ENCODE measurements at regions not wholly inside any gene's neighbourhood (a gene's known extent, or its start where the extent isn't known, plus 50 kb on each side); places are given as distances from the start of the nearest gene placed in this dataset.
"Not testable (repeated sequence)": the region's sequence is repeated elsewhere in the genome, so short reads cannot be mapped to it uniquely, and the experiment has no call there.

DNA sequence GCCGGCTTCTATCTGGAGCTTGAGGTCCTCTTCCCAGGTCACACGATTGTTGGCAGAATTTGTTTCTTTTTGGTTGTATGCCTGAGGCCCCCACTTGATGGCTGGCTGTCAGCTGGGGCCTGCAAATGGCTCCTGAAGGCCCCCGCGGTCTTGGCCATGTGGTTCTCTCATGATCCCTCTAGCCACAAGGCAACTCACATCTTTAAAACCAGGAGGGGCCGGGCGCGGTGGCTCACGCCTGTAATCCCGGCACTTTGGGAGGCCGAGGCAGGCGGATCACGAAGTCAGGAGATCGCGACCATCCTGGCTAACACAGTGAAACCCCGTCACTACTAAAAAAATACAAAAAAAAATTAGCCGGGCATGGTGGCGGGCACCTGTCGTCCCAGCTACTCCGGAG, 443.6 kb downstream of the DOK5 start:
- not testable (repeated sequence) for DNase-seq

DNA sequence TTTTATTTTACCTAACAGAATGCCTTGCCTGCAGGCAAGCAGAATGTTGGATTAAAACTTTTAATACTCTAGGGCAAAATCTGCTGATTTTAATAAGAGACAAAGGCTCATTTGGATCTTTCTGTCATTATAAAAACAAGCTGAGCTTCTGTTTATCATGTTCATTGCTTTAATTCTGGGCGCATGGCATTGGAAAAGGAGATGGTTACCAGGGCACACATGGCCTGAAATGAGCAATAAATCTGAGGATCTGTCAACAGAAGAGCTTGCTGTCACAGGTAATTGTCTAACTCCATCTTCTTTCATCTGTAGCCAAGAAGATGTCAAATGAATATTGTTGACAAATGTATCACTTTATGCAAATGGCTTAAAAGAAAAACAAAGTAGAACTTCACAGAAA, 439.6 kb downstream of the DOK5 start:
- no peak for DNase-seq

DNA sequence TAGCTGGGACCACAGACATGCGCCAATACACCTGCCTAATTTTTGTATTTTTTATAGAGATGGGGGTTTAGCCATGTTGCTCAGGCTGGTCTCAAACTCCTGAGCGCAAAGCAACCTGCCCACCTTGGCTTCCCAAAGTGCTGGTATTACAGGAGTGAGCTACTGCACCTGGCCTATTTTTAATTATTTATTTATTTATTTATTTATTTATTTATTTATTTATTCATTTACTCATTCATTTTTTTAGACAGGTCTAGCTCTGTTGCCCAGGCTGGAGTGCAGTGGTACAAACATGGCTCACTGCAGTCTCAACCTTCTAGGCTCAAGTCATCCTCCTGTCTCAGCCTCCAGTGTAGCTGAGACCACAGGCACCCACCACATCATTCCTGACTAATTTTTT, 434.3 kb downstream of the DOK5 start:
- DNase-seq: no peak

DNA sequence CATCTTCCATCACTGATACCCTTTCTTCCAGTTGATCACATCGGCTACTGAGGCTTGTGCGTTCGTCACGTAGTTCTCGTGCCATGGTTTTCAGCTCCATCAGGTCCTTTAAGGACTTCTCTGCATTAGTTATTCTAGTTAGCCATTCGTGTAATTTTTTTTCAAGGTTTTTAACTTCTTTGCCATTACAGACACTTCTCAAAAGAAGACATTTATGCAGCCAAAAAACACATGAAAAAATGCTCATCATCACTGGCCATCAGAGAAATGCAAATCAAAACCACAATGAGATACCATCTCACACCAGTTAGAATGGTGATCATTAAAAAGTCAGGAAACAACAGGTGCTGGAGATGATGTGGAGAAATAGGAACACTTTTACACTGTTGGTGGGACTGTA, 430.7 kb downstream of the DOK5 start:
- not testable (repeated sequence) for DNase-seq

DNA sequence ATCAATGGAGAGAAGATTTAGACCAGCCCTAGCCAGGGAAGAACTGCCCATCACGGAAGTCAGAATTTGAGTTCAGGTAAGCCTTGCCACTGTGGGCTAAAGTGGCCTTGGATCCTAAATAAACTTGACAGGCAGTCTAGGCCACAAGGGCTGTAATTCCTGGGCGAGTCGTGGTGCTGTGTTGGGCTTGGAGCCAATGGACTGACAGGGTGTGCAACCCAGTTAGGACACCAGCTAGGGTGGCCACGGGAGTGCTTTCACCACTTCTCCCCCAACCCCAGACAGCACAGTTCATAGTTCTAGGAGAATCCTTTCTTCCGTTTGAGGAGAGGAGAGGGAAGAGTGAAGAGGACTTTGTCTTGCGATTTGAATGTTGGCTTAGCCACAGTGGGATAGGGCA, 422.4 kb downstream of the DOK5 start:
- DNase-seq: no peak

DNA sequence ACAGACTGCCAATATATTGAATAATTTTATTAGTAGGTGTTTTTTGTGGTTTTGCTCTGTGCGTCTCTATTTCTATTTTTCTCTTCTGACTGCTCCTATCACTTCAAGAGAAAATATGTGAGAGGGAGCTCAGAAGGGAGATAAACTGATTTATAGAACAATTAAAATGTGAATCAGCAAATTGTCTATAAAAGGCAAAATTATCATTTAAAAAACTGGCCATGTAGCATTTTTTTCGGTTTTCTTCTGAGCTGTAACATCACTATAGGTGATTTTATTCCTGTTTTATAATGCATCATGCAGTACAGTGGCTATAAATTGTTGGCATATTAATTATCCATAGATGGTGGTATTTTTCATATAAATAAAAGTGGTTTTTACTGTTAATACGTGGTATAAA, 416.5 kb downstream of the DOK5 start:
- no peak for DNase-seq

DNA sequence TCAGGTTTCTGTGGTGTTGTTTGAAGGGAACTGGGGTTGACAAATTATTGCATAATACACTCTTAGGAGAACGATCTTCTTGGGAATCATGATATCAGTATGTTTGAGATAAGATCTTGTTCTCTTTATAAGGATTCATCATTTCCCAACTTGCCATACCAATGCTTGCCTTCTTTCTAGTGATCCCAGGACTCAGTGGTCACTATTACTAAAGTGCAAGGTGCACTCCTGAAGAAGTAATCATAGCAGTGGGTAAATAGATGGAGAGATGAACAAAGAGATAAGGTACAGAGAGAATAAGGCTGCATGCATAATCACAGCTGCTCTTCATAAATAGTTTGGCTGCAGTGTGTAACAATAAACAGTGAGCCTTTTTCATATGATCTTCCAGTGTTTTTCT, 404.0 kb downstream of the DOK5 start:
- DNase-seq: no peak

DNA sequence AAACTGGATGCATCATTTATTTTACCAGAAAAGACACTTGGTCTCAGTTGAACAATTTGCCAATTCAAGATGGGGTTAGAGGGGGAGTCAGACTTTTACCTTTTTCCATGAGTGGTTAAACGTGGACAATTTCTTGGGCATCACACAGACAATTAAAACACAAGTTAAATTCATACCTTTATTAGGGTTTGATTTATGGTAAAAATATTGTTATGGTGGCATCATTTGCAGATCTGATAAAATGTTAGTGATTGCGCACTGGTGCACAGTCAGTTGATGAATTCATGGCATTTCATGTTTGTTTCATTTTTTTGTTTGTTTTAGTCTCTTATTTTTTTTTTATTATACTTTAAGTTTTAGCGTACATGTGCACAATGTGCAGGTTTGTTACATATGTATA, 399.9 kb downstream of the DOK5 start:
- no peak for DNase-seq

DNA sequence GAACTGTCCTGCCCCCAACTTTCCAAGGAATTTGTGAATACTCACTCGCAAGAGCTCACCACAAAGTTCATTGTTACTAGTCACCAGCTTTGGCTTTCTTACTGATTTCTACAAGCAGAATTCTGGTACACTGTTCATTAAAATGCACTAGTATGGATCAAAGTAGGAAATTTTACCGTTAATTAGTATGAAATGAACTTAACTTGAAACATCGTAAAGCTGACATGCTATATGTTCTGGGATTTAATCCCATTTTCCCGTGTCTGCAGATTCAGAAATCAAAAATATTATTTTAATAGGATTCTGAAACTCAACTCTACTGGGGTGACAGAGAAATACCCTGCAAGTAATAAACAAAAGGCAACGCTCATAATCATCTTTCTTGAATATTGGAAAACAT, 399.3 kb downstream of the DOK5 start:
- no peak for DNase-seq

DNA sequence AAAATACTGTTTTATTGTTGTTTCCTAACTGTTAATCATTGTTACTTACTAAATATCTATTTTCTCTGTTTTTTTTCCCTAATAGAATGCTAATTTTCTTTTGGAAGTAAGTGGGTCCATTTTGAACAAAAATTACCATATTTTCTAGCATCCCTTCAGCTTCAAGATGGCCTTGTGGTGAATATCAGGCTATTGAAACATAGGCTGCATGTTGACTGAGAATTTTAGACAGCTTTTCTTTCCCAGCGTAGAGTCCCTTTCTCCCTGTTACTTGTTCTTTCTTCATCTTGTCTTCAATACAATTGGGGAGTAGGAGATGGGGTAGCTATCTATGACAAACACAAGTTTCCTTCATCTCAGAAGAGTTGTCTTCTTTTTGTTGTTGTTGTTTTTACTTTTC, 397.0 kb downstream of the DOK5 start:
- no peak for DNase-seq

DNA sequence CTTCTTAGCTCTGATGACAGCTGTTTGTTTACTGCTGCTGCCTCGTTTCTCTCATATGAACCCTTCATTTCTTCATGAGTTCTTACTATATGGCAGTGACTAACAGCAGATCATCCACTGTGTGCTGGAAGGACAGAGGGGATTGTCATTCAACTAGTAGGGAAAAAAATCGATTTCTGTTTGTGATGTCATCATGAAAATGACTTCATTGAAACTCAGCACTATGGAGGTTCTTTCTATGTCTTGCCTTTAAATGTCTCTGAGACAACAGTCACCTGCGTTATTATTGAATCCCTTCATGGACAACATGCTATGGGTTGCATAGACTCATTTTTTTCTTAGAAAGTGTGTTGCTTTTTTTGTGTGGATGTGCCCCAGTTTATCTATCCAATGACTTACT, 394.4 kb downstream of the DOK5 start:
- no peak for DNase-seq

DNA sequence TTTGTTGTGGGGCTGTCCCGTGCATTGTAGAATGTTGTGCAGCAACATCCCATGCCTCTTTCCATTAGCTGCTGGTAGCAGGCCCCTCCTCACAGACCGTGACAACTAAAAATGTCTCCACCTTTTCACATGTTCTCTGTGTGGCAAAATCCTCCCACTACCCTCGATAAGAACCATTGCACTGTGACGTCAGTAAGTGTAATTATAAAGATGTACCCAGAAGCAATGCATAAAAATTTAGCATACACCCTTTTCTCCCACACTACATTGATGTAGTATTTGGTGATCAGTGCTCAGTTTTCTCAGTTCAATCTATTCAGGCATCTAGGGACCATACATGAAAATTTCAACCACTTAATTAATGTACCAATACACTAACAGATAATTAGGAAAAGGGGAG, 389.9 kb downstream of the DOK5 start:
- DNase-seq: no peak

DNA sequence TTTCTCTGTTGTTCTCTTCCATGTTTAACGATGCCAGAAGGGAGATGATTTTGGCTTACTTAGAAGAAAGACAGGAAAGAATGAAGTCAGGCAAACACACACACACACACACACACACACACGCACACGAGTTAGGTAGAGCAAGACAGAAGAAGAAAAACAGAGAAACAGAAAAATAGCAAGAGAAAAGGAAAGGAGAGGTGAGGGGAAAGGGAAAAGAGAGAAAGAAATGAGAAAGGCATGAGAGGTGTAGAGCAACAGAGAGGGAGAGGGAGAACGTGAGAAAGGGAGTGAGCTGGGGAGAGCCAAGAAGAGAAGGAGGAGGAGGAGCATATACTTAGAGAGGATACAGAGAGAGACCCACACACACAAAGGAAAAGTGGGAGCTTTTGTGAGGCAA, 385.3 kb downstream of the DOK5 start:
- DNase-seq: no peak

DNA sequence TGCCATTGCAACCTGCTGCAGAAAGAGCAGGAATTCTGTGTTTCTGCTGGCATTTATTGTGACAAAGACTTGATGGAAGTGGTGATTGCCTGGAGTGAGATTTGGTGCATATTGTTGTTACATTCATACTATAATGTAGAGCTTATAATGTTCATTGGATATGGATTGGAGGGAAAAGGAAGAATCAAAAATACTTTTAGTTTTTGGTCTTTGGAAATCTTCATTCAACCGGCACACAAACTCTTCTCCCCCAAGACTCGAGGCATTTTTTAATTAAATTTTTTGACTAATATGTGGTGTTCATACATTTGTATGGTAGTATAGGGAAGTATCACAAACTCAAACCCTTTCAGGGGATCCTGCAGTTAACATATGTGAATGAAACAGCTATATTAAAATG, 380.8 kb downstream of the DOK5 start:
- DNase-seq: no peak

DNA sequence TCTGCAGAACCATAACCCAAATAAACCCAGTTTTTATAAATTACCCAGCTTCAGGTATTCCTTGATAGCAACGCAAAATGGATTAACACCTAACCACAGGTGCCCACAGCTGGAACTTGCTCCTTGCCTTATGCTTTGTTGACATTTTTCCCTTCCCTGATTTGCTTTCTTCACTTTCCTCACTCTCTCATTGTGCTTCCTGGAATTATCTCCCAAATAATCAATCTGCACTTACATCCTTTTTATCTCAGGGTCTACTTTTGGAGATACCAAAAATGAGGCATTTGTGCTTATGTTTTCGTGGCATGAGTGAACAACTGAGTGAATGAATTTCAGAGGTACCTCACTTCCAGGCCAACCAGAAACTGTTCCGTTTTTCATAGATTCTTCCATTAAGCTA, 374.3 kb downstream of the DOK5 start:
- no peak for DNase-seq

DNA sequence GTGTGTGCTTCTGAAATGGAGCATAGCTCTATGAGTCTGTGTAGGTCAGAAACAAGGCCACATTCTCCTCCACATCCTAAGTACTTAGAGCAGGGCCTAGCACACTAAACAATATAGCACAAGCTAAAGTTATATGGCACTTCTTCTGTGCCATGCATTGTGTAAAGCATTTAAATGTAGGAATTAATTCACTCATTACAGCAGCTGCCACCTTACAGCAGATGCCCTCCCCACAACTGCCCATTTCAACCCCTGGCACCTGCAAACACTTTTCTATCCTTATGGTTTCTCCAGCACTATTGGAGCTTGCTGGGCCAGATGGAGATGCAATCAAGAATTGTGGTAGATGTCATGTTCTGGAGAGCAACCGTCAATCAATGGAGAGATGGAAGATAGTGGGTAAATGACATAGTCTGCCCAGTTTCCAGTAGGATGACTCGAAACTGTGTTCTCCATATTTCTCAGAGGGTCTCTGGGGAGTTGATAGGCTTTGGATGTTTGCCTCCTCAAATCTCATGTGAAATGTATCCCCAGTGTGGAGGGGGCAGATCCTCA, 373.7 kb downstream of the DOK5 start:
- DNase-seq: no peak

DNA sequence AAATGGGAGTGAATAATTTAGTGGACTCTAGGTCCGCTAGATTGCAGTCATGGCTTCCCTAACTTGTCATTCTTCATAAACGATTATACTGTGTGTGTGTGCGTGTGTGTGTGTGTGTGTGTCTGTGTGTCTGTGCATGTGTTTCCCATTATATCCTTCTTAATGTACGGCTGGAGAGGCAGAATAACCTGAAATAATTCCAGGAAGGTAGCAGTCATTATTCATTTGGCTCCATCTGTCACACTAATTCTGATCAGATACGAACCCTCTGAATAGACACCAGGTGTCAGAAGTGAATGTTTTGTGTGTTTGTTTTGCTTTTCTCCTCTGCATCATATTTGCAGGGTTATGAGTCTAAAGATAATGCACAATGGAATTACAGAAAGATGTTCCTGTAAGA, 372.9 kb downstream of the DOK5 start:
- no peak for DNase-seq

DNA sequence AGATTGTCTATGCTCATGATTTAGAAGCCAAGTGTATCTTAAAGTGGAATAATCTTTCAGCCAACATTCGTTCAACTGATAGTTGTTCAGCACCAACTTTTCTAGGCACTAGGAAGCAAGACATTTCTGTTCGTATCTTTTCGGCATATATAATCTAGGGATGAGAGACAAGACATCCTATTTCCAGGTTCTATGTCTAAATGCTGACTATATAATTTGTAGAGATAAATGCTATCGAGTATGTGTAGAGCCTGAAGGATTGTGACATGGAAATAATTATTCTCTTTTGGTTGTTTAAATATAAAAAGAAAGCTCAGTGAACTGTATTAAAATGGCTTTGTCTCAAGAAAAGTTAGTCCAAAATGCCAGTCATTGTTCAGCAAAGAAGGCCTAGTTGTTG, 371.6 kb downstream of the DOK5 start:
- DNase-seq: no peak

DNA sequence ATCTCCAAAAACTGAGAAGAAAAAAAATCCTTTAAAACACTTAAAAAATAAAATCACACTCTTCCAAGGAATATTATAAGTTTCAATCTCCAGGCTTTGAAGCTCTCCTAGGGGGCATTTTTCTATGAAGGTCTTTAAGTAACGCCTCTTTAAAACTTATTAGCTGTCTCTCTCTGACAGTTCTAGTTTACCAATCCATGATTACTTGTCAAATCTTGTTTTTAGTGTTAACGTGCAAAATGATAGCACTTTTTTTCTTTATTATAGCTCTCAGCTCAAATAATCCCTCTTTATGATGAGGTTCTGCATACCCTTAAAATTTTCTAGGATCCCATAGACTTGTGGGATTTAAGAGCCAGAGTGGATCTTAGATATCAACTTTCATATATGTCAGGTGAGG, 369.0 kb downstream of the DOK5 start:
- no peak for DNase-seq

DNA sequence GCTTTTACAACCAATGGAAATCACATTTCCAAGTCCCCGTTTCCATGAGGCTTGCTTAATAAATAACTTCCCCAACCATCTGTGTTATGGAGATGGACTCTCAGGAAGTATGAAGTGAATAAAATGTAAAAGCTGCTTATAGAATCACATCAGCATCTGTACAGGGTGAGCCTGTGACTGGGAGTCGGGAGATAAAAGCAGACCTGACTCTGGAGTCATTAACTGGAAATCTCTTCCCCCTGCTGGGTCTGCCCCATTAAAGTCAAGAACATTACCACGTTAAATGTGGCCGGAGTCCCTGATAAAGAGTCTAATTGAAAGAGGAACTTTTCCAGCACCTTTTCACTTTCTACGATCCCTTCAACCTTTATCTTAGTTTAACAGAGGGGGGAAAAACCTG, 368.5 kb downstream of the DOK5 start:
- DNase-seq: no peak

DNA sequence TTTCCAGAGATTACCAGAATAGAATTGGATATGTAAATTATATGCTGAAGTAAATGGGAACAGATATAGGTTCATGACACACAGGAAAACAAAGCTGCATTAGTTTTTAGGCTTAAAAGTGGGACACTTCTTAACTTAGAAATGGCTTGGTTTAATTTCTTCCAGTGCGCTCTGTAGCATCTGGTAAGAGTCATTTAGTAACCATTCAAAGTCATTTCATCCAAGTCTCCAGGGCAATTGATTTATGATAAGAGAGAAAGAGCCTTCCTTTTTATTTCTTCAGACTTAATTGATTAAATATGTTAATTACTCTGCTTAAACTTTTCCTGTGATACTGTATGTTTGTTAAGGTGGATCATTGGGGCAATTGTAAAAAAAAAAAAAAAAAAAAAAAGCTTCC, 368.0 kb downstream of the DOK5 start:
- DNase-seq: no peak

DNA sequence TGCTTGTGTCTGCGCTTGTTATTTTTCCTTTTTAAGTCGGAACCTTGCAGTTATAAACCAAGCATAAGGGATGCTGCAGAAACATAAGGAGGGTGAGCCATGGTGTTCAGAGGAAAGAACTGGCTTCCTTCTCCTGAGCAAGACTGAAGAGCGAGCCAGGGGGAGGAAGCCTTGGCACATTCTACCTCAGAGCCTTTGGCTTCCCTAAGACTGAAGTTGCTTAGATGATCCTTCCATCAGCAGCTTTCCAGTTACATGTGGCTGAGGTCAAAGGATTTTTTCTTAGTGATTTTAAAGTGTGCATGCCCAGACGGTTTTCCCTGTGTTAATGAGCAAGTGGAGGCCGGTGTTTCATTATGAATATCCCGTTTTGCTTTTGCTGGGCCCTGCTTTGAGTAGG, 363.8 kb downstream of the DOK5 start:
- no peak for DNase-seq

DNA sequence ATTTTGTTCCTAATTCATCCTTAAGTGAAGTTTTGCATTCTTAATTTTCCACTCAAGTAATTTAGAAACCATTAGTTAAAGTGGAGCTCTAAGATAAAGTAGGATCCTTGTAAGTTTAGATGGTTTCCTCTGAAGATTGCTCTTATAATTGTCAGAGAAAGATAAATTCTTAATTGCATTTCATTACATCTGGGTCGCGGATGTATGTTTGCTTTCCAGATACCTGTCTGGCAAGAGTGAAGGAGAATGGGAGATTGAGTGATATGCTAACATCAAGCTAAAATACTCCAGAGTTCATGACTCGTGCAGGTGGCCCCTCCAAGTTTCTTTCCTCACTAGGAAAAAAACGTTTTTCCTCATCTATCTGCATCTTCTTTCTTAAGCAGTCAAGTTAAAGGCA, 361.8 kb downstream of the DOK5 start:
- no peak for DNase-seq

DNA sequence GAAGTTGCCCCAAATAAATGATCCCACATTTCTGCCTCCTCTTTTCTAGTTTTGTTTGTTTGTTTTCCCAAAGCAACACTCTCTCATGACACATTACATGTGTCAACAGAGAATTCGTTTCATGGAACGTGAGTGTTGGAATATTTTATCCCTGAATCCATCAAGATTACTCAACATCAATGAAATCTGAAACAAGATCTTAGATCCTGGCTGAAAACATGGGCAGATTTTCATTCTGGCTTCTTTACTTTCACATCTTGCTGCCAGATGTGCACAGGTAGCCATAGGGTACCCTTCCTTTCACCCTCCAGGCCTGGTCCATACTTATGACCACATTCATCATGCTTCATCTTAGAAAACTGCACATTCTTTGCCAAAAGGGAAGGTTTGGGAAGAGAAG, 347.0 kb downstream of the DOK5 start:
- no peak for DNase-seq

DNA sequence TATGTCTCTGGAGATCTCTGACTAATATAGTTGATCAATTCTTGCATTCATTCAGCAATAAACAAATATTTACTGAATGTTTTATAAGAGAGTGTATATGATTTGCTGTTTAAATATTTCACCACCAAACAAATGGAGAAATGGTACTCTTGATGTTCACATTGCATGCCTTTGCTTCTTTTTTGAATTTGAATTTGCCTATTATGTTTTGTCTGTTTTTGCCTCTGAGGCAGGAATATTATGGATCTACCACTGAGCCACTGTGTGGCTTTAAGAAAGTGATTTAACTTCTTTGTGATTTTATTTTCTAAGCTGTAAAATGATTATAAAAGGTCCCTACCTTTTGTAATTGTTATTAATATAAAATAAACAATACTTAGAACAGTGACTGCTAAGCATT, 345.0 kb downstream of the DOK5 start:
- no peak for DNase-seq

DNA sequence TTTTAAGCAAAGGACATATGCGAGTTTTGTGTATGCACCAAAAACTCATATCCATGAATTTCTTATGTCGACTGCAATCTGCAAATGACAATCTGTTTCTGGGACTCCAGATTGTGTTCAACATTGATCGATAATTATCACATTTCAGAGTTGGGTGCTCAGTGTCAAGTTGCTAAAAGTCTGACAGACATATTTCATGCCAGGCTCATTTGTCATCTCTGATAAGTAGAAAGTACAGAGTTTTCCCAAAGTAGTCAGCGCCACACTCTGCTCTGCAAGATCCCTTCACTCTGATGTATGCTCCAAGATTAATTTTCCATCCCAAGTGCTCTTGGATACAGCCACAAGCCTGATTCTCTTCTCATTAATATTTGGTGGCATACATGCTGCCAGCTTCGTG, 331.1 kb downstream of the DOK5 start:
- DNase-seq: no peak

Measured in SHP77 treated with DMSO at 0.1 percent for 48 hours (cell line).